GM19238 (cell line): ENCODE measurements at regions not wholly inside any gene's neighbourhood (a gene's known extent, or its start where the extent isn't known, plus 50 kb on each side); places are given as distances from the start of the nearest gene placed in this dataset.
"Not testable (repeated sequence)": the region's sequence is repeated elsewhere in the genome, so short reads cannot be mapped to it uniquely, and the experiment has no call there.

Experiments used
- DNase-seq: peaks from one replicate; pipeline ENCODE4 v3.0.0; 2011; ENCODE audit warnings: low spot score; ENCODE audit not compliant: insufficient read length

DNA sequence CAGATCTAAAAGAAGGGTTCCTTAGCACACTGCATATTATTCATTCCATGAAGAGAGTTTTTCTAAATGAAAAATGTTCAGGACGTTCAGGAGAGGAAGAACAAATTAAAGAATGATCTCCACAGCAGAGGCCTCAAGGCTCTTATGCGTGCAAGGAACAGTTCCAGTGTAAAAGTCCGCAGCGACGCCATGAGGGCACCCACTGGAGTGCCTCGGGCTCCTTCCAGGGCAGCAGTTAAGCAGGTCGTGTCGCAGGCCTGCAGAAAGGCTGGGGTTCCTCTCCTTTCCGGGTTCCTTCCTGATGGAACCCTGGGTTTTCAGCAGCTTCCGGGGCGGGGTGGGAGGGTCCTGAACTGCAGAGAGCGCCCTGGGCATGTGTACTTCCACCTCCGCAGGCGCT, 87.1 kb upstream of the SELENOP start:
- DNase-seq, result no peak

DNA sequence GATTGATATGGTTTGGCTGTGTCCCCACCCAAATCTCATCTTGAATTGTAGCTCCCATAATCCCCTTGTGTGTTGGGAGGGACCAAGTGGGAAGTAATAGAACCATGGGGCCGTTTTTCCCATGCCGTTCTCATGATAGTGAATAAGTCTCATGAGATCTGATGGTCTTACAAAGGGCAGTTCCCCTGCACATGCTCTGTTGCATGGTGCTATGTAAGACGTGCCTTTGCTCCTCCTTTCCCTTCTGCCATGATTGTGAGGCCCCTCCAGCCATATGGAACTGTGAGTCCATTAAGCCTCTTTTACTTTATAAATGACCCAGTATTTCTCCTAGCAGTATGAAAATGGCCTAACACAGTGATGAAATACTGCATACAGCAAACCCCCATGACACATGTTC, 84.8 kb upstream of the SELENOP start:
- no peak for DNase-seq

DNA sequence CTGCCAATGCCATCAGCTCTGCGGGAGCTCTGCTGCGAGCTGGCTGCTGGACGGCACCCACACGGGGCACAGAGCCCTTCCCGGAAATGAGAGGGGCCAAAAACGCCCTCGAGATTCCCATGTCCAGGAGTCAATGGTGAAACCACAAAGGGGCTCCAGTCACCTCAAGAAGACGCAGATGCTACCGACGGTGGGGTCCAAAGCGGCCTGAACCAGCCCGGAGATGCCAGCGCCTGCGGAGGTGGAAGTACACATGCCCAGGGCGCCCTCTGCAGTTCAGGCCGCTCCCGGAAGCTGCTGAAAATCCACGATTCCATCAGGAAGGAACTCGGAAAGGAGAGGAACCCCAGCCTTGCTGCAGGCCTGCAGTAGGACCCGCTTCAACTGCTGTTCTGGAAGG, 82.4 kb upstream of the SELENOP start:
- DNase-seq, result no peak

DNA sequence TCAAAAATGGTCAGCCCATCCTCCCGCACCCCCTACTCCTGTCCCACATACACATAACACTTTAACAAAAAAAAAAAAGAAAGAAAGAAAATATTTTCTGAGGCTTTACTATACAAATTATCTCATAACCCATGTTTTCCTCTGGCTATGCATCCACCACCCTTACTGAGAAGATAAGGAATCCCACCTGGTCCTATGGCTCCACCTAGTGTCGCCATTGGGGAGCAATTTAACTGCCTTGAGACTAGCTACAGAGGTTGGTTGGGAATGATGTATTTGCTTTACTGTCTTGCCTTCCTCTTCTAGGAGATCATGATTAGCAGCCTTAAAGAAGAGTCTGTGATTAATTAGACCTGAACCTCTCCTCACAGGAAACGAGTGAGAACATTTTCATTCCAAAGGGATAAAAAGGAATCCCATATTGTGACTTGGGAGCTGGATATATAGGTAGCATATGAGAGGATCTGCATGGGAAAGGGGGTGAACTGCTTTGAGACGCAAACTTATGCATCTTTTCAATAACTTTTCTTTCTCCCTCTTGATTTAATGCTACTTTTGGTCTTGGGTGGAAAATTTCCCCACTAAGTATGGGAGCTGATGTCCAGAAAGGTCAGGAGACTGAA, 77.7 kb upstream of the SELENOP start:
- peak; percentile 35 for DNase-seq

DNA sequence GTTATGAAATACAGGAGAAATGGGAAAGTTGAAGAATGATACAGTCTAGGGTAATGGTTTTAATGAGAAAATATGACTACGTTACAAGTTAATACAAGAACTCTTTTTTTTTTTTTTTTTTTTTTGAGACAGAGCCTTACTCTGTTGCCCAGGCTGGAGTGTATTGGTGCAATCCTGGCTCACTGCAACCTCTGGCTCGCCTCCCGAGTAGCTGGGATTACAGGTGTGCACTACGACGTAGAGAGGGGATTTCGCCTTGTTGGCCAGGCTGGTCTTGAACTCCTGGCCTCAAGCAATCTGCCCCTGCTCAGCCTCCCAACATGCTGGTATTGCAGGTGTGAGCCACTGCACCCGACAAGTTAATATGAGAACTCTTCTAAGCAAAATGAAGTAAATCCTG, 77.1 kb upstream of the SELENOP start:
- no peak for DNase-seq

DNA sequence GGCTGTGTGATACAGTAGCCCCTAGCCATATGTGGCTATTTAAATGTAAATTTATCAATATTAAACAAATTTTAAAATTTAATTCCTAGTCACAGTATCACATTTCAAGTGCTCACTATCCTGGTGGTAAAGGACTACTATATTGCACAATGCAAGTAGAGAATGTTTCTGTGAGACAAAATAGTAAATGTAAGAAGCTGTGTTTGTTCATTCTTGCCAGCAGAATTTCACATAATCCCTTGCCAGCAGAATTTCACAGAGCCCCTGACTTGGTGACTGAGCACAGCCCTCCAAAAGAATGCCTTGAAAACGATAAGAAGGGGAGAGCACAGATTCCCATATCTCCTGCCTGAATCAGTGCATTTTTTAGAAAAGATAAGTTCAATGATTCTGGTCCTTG, 75.9 kb upstream of the SELENOP start:
- no peak for DNase-seq

DNA sequence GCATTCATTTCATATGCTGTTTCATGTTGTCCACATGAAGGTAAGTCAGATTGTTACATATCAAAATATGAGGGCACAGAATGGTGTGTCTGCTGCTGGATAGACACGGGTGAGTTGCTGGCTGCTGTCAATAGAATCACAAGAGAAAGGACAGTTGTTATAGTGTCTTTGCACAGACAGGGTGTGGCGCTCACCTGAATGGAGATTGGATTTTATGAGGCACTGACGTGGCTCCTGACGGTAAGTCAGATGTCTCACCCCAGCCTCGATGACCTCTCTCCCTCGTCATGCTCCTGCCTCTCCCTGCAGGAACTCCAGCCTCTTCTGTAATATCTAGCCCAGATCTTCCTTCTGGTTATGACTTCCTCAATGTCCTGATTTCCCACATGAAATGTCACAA, 75.4 kb upstream of the SELENOP start:
- DNase-seq, result no peak

DNA sequence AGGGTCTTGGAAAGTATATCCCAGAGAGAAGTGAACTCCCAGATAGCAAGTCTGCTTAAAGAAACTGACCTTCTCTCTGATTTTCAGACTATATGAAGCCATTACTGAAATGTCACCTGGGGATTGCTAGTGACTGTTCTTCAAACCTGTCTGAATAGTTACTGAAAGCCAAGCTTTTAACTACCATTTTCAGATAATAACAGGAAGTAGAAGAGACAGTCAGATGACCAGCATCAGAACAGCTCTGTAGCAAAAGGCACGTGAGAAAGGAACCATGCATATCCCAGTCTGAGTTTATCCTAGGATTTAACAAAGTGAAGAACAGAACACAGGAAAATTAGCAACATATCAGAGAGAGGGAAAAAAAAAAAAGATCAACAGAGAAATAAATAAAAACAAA, 74.9 kb upstream of the SELENOP start:
- no peak for DNase-seq

DNA sequence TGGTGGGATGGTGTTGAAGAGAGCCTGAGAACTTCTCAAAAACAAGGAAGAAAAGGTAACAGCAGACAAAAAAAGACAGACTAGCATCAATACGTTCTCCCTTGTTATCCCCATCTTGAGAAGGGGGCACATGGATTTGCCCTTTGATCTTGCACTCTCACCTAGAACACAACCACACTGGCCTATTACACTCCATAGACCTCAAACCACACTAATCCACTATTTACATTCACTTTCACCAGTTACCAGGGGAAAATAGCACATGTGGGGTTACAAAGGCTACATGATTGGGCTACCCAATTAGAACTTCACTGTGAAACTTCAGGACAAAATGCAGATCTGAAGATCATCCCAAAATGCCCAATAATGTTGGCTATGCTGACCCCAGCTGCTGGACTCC, 72.6 kb upstream of the SELENOP start:
- no peak for DNase-seq

DNA sequence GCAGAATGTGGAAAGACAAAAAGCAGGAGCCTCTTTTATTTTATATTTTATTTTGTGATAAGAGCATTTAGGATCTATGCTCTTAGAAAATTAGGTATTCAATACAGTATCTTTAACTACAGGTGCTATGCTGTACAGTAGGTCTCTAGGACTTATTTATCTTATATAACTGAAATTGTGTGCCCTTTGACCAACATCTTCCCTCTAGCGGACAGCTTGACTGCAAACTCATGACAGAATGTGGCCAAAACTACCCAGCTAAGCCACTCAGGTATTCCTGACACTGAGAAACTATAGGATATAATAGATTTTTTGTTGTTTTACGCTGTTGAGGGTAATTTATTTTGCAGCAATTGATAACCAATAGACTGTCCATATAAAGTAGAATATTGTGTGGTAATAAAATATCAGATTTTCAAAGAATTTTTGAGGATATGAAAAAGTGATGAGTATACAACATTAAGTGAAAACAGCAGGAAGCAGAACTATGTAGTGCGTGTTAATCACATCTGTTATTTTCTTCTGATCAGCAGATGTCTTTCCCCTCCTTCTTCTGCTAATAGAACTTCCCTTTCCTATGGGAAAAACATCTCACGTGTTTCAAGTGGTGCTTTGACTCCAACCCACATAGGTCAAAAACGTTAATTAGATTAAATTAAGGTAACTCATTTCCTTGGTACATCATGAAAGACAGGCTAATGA, 69.9 kb upstream of the SELENOP start:
- no peak for DNase-seq

DNA sequence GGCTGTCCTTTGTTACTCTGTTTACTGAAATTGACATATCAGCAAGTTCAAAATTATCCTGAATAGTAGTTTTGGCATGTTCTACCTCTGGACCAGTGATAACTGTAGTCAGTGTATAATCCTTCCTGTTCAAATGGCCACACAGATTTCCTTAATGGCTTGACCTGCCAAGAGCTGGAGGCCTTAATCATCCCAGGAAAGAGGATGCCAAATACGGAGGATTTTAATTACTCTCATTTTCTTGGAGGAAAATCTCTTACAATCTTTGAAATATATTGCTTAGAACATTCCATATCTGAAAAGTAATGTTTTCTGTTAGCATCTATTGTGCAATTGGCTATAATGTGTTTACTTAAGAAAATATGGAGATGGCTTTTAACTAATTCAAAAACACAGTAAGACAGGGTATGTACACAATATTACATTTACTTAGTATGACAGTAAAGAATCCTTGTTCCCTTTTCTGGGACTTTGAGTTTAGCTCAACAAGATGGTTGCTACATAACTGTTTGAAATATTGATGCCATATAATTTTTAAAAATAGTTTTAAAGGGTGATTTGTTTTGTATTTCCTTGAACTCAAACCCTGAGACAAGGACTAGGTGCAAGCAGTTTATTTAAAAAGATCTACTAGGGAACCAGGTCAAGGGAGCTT, 68.9 kb upstream of the SELENOP start:
- DNase-seq, result no peak

DNA sequence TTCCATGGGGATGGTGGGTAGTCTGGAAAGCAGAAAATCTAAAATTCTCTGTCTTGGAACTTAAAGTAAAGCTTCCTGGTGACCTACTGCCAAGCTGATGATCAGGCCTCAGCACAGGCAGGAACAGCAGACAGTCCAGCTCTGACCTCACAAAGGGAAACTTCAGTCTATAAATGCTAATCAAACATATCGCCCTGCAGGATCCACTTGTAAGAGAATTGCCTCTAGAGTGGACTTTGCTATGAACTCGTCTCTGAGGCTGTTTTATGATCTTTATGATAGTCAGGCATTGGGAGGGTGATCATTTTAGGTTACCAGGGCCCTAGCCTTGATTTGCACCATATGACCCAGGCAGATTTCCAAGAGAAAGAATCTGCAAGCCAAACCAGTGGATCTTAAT, 67.6 kb upstream of the SELENOP start:
- DNase-seq, result no peak

DNA sequence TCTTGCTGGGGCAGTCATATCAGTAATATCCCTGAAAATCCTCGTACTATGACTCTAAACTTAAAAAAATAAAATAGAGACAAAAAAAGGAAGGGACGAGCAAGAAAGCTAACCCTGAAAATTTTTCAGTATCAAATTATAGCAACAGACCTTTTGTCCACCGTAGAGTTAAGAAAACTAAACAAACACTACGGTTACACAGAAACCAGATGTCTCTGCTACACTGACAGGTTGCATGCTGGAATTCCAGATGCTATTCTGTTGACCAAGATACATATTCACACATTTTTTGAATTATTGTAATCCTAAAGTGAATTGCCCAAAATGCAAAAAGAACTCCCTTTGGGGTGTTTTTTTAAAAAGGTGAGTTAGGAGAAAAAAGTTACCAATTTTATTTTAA, 66.9 kb upstream of the SELENOP start:
- DNase-seq, result no peak

DNA sequence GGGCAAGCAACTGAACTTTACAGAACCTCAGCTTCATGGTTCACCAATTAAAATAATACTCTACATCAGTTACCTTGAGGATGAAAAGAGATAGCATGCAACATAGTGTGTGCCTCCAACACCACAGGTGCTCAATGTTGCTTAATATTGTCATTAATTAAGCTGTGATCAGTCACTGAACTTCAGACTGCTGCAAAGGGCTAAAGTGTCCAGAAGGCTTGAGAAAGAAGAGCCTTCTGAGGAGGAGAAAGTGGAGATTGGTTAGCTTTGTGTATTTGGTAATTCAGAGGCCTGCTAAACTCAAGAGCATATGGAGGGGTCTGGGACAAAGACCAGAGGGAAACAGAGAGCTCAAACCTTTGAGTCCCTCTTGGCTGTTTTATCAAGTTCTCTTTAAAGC, 66.3 kb upstream of the SELENOP start:
- DNase-seq, result no peak

DNA sequence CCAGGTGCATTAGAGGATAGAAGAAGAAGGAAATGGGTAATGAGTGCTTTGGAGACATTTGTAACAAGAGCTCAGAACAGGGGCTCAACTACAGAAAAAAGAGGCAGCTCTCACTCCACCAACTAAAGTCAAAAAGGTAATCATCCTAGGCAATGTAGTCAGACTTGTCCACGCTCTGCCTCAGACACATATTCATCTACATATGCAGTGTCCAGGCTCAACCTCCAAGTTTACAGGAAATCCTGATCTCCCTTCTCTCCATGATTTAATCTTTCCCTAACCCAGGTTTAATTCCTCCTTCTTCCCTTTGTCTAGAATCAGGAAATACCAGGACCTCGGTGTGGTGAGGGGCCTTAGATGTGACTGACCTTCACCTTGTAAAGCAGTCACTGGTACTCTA, 65.7 kb upstream of the SELENOP start:
- no peak for DNase-seq

DNA sequence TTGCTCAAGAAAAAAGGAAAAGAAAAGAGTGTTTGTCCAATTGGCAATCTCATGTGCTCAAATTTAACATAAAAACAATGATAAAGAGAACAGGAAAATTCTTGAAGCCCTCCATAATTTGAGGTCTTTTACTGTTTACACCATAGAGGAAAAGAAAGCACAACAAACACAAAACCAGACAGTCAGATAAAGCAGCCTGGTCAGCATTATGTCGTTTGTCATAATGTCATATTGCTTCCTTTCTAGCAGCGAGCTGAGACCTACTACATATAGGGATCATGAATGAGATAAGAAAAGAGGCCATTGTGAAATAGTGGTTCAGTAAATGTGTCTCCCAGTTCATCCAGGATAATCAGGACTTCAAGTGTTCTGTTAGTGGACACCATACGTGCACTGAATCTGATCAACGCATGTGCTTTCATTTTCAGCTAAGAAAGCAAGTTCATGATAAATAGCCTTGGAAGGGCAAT, 64.7 kb upstream of the SELENOP start:
- no peak for DNase-seq

DNA sequence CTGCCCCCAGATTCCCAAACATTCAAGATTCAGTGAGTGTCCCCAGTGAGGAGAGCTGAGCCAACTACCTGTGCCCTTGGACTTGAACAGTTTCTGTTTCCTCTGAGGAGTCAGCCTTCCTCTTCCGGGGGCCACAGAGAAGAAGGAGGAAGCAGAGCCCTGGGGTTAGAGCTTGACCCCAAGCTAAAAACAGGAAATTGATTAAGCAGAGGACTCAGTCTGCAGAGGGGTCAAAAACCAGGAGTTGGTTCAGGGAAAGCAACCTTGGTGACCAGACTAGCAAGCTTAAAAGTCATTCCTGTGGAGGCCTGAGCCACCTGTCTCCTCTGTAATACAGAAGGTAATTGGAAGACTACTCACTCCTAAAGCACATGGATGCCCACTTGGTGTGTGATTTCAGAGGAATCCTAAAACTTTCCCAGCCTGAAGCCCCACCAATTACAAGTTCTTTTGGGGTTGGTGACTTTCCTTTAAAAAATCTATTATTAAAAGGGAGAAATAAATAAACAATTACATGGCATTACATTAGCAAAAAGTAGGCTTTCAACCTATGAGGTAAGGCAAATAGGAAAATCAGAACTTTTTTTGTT, 64.2 kb upstream of the SELENOP start:
- no peak for DNase-seq

DNA sequence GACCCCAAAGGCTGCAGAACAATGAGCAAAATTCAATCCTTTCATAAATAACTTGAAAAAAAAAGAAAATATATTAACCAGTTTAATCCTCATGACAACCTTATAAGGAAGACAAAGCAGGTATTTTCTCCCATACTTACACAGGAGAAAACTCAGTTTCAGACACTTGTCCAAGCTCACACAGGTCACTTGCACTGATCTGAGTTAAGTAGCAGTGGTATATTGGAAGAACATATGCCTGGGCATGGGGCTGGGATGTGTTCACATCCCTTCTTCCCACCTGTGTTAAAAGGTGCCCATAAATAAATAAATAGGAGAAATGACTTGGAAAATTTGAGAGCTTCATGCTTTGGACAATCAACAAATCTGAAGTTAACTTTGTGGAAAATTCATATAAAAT, 63.5 kb upstream of the SELENOP start:
- DNase-seq, result no peak

DNA sequence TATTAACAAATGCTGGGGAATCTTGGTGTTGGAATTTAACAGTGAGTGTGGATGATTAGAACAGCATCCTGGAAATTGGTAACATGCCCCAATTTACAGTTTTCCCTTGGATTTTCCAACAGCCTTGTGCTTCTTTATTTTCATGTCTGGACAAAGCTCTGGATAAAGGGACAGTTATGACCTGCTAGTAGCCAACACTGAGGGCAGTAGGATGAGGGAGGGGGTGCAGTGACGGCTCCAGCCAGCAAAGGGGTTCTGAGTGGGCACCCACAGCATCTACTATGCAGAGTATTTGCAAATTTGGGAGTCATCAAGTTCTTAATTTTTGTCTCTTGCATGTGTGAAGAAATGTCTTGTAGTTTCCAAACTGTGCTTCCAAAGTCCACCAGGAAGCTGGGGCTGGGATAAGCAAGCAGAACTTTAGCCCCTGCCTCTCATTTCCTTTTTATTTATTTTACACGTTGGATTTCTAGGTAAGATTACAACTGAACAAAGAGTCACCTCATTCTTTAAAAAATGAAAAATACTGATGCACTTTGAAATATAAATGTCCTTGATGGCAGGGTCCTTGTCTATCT, 63.0 kb upstream of the SELENOP start:
- DNase-seq, result no peak

DNA sequence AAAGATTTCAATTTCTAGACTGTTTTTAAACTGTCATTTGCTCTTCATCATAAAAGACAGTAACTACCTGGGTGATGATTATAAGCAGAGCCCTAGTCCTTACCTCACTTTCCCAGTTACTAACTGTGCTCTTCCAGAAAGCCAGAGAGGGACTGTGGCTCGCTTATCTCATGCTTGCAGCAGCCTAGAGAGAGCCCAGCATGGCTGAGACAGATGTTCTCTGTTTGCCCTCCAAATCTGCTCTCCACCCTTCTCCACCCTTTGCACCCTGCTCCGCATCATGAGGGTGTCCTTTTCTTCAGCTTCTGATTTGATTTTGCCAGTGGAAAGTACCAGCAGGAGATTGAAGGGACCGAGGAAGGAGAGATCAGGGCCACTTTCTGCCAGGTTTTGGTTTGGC, 61.2 kb upstream of the SELENOP start:
- no peak for DNase-seq

DNA sequence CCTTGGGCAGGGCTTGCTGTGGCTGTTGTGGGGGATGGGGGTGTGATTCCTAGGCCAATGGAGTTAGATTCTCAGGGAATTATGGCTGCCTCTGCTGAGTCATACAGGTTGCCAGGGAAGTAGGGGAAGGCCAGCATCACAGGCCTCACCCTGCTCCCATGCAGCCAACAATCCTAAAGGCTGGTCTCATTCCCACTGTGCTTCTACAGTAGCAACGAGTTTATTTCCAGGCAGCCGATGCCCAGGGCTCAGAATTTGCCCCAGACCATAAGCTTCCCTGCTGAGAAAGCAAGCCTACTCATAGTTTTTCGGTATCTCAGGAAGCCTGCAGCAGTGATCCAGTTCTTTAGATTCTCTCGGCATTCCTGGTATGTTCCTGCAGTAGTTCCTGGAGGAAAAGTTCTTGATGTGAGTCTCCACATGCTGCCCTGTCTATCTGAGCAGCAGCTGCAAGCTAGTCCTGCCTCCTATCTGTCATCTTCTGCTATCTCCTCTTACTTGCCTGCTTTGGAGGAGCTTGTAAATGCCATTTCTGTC, 59.3 kb upstream of the SELENOP start:
- DNase-seq, result no peak

DNA sequence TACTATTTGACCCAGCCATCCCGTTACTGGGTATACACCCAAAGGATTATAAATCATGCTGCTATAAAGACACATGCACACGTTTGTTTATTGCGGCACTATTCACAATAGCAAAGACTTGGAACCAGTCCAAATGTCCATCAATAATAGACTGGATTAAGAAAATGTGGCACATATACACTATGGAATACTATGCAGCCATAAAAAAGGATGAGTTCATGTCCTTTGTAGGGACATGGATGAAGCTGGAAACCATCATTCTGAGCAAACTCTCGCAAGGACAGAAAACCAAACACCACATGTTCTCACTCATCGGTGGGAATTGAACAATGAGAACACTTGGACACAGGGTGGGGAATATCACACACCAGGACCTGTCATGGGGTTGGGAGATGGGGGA, 56.7 kb upstream of the SELENOP start:
- not testable (repeated sequence) for DNase-seq
